HEK293 (cell line): ENCODE measurements at regions not wholly inside any gene's neighbourhood (a gene's known extent, or its start where the extent isn't known, plus 50 kb on each side); places are given as distances from the start of the nearest gene placed in this dataset.

ENCODE experiments used
- CTCF ChIA-PET: fragments of 350-600 bp; formaldehyde crosslinking; extraction: SDS; loops from one replicate; lab custom pipeline; 2021; ENCODE audit warnings: antibody characterized with exemption; lab: Yijun Ruan, JAX
- POLR2A ChIA-PET: fragments of 300-600 bp; formaldehyde crosslinking; extraction: SDS; loops from one replicate; lab custom pipeline; 2020; ENCODE audit warnings: antibody characterized with exemption, inconsistent platforms; lab: Yijun Ruan, JAX
- H3K27ac ChIP-seq: fragments of 200-500 bp; sonication (Bioruptor generic); 2 replicates; pipeline ENCODE4 v1.5.1; 2014; ENCODE audit warnings: low read depth, low read length, control low read depth, inconsistent platforms; ENCODE audit errors: extremely low read depth
- H3K36me3 ChIP-seq, 2 experiments: fragments of 200-500 bp in 1 of 2; sonication (Bioruptor generic) in 1 of 2; 1 replicate in 1 of 2; 2 replicates in 1 of 2; pipeline ENCODE4 v1.5.1; 2014 to 2017; ENCODE audit warnings: inconsistent platforms in 2 of 2, low read length in 2 of 2; ENCODE audit not compliant: control insufficient read depth in 2 of 2, insufficient read depth in 1 of 2
- H3K4me1 ChIP-seq: fragments of 200-500 bp; sonication (Bioruptor generic); 2 replicates; pipeline ENCODE4 v1.5.1; 2014; ENCODE audit warnings: mild to moderate bottlenecking, low read length, inconsistent platforms; ENCODE audit not compliant: control insufficient read depth, insufficient read depth
- H3K4me3 ChIP-seq: 2 replicates; pipeline ENCODE4 v1.5.1; 2011; ENCODE audit warnings: low read depth, mild to moderate bottlenecking, control low read depth, low read length, moderate library complexity
- H3K9me3 ChIP-seq: fragments of 200-500 bp; sonication (Bioruptor generic); 2 replicates; pipeline ENCODE4 v1.5.1; 2014; ENCODE audit warnings: low read depth, low read length, inconsistent platforms; ENCODE audit not compliant: control insufficient read depth, insufficient read depth
- FEZF1 ChIP-seq: fragments of 450-650 bp; formaldehyde crosslinking; IDR thresholded peaks from 2 replicates; pipeline ENCODE4 v1.5.1; 2016; ENCODE audit warnings: missing biosample characterization, missing genetic modification characterization
- GLI4 ChIP-seq: fragments of 450-650 bp; formaldehyde crosslinking; IDR thresholded peaks from 2 replicates; pipeline ENCODE4 v1.5.1; 2016; ENCODE audit warnings: missing biosample characterization, missing genetic modification characterization
- HOXD13 ChIP-seq: sonication (generic); formaldehyde crosslinking; IDR thresholded peaks from 2 replicates; pipeline ENCODE4 v1.8.0; 2022; ENCODE audit warnings: missing genetic modification reagents, borderline replicate concordance
- KLF8 ChIP-seq: fragments of 450-650 bp; formaldehyde crosslinking; IDR thresholded peaks from 2 replicates; pipeline ENCODE4 v1.5.1; 2016; ENCODE audit warnings: missing biosample characterization, missing genetic modification characterization
- MZF1 ChIP-seq: fragments of 450-650 bp; formaldehyde crosslinking; IDR thresholded peaks from 2 replicates; pipeline ENCODE4 v1.5.1; 2017; ENCODE audit warnings: missing biosample characterization, missing genetic modification characterization, borderline replicate concordance
- RBAK ChIP-seq: fragments of 450-650 bp; formaldehyde crosslinking; IDR thresholded peaks from 2 replicates; pipeline ENCODE4 v1.5.1; 2016; ENCODE audit warnings: missing biosample characterization, missing genetic modification characterization
- ZFP3 ChIP-seq: fragments of 450-650 bp; formaldehyde crosslinking; IDR thresholded peaks from 2 replicates; pipeline ENCODE4 v1.5.1; 2016; ENCODE audit warnings: low read depth, missing biosample characterization, missing genetic modification characterization
- ZFP37 ChIP-seq: fragments of 450-650 bp; formaldehyde crosslinking; IDR thresholded peaks from 2 replicates; pipeline ENCODE4 v1.5.1; 2016; ENCODE audit warnings: missing biosample characterization, missing genetic modification characterization
- ZNF112 ChIP-seq: fragments of 450-650 bp; formaldehyde crosslinking; IDR thresholded peaks from 2 replicates; pipeline ENCODE4 v1.5.0; 2017; ENCODE audit warnings: missing biosample characterization, missing genetic modification characterization
- ZNF169 ChIP-seq: fragments of 450-650 bp; formaldehyde crosslinking; IDR thresholded peaks from 2 replicates; pipeline ENCODE4 v1.5.1; 2016; ENCODE audit warnings: missing biosample characterization, missing genetic modification characterization
- ZNF214 ChIP-seq: fragments of 450-650 bp; formaldehyde crosslinking; IDR thresholded peaks from 2 replicates; pipeline ENCODE4 v1.5.1; 2017; ENCODE audit warnings: missing biosample characterization, mild to moderate bottlenecking, missing genetic modification characterization, borderline replicate concordance
- ZNF248 ChIP-seq: fragments of 450-650 bp; formaldehyde crosslinking; IDR thresholded peaks from 2 replicates; pipeline ENCODE4 v1.5.1; 2017; ENCODE audit warnings: missing biosample characterization, missing genetic modification characterization
- ZNF266 ChIP-seq: fragments of 450-650 bp; formaldehyde crosslinking; IDR thresholded peaks from 2 replicates; pipeline ENCODE4 v1.5.1; 2016; ENCODE audit warnings: missing biosample characterization, missing genetic modification characterization, low read depth
- ZNF292 ChIP-seq: fragments of 450-650 bp; formaldehyde crosslinking; IDR thresholded peaks from 2 replicates; pipeline ENCODE4 v1.5.1; 2016; ENCODE audit warnings: low read depth, missing biosample characterization, missing genetic modification characterization, borderline replicate concordance
- ZNF311 ChIP-seq: fragments of 450-650 bp; formaldehyde crosslinking; IDR thresholded peaks from 2 replicates; pipeline ENCODE4 v1.5.1; 2017; ENCODE audit warnings: missing biosample characterization, missing genetic modification characterization, borderline replicate concordance
- ZNF335 ChIP-seq: fragments of 450-650 bp; formaldehyde crosslinking; conservative IDR thresholded peaks from 2 replicates; pipeline ENCODE4 v1.5.1; 2016; ENCODE audit warnings: missing biosample characterization, missing genetic modification characterization
- ZNF394 ChIP-seq: fragments of 450-650 bp; formaldehyde crosslinking; IDR thresholded peaks from 2 replicates; pipeline ENCODE4 v1.5.1; 2016; ENCODE audit warnings: missing biosample characterization, missing genetic modification characterization, mild to moderate bottlenecking, moderate library complexity, borderline replicate concordance
- ZNF521 ChIP-seq: fragments of 450-650 bp; formaldehyde crosslinking; IDR thresholded peaks from 2 replicates; pipeline ENCODE4 v1.5.1; 2017; ENCODE audit warnings: missing biosample characterization, mild to moderate bottlenecking, missing genetic modification characterization
- ZNF610 ChIP-seq: fragments of 450-650 bp; formaldehyde crosslinking; IDR thresholded peaks from 2 replicates; pipeline ENCODE4 v1.5.1; 2016; ENCODE audit warnings: missing biosample characterization, missing genetic modification characterization, borderline replicate concordance
- ZNF707 ChIP-seq: fragments of 450-650 bp; formaldehyde crosslinking; IDR thresholded peaks from 2 replicates; pipeline ENCODE4 v1.5.1; 2016; ENCODE audit warnings: missing biosample characterization, missing genetic modification characterization
- ZNF830 ChIP-seq: fragments of 450-650 bp; IDR thresholded peaks from 2 replicates; pipeline ENCODE4 v1.5.0; 2018; ENCODE audit warnings: missing biosample characterization, missing genetic modification characterization, low read depth, mild to moderate bottlenecking, moderate library complexity
- ZSCAN16 ChIP-seq: fragments of 450-650 bp; formaldehyde crosslinking; IDR thresholded peaks from 2 replicates; pipeline ENCODE4 v1.5.1; 2016; ENCODE audit warnings: missing biosample characterization, missing genetic modification characterization
- ZSCAN23 ChIP-seq: fragments of 450-650 bp; formaldehyde crosslinking; IDR thresholded peaks from 2 replicates; pipeline ENCODE4 v1.5.1; 2016; ENCODE audit warnings: missing biosample characterization, missing genetic modification characterization
- TF ChIP-seq, protein P1 (sequence below): fragments of 450-650 bp; formaldehyde crosslinking; IDR thresholded peaks from 2 replicates; pipeline ENCODE4 v1.5.1; 2016; ENCODE audit warnings: missing biosample characterization, missing genetic modification characterization
- TF ChIP-seq, protein P2 (sequence below): fragments of 450-650 bp; formaldehyde crosslinking; IDR thresholded peaks from 2 replicates; pipeline ENCODE4 v1.5.1; 2017; ENCODE audit warnings: missing biosample characterization, missing genetic modification characterization
- TF ChIP-seq, protein P3 (sequence below): fragments of 450-650 bp; formaldehyde crosslinking; IDR thresholded peaks from 2 replicates; pipeline ENCODE4 v1.5.1; 2016; ENCODE audit warnings: missing biosample characterization, missing genetic modification characterization, borderline replicate concordance
- TF ChIP-seq, protein P4 (sequence below): fragments of 450-650 bp; formaldehyde crosslinking; IDR thresholded peaks from 2 replicates; pipeline ENCODE4 v1.5.1; 2016; ENCODE audit warnings: missing biosample characterization, missing genetic modification characterization
- TF ChIP-seq, protein P5 (sequence below): fragments of 450-650 bp; formaldehyde crosslinking; IDR thresholded peaks from 2 replicates; pipeline ENCODE4 v1.5.1; 2016; ENCODE audit warnings: missing biosample characterization, missing genetic modification characterization

DNA sequence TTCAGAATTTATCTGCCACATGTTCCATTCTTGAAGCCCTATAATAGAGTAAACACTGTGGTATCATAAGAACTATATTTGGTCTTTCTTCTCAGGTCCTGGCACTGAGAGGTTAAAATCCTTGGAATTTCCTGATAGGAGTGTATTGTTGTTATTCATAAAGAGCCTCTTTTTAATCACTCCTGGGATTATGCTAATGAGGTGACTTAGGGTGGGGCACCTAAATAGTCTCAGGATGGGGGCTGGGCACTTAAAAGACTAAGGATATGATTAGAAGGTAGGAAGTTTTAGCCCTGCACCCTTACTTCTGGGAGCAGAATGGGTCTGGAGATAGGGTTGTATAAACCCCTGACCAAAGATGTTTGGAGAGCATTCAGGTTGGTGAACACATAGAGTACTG, 755.2 kb upstream of the TENM4 start:
- Histone ChIP-seq H3K4me1 (no peaks in the 10 kb centered on the region), H3K9me3 (no peaks in the 10 kb centered on the region), H3K27ac (no peak overlapping the region), H3K36me3 (no peaks in the 10 kb centered on the region), H3K4me3 (no peak overlapping the region)
- TF ChIP-seq, protein P1, sequence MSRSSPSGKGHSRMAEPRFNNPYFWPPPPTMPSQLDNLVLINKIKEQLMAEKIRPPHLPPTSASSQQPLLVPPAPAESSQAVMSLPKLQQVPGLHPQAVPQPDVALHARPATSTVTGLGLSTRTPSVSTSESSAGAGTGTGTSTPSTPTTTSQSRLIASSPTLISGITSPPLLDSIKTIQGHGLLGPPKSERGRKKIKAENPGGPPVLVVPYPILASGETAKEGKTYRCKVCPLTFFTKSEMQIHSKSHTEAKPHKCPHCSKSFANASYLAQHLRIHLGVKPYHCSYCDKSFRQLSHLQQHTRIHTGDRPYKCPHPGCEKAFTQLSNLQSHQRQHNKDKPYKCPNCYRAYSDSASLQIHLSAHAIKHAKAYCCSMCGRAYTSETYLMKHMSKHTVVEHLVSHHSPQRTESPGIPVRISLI (tag by site-specific recombination), result no peak
- TF ChIP-seq ZSCAN16 (no peak), ZNF214 (no peak), ZNF394 (tag by site-specific recombination) (no peak), ZNF521 (tag by site-specific recombination) (no peak), ZFP37 (tag by site-specific recombination) (no peak), KLF8 (tag by site-specific recombination) (no peak), GLI4 (tag by site-specific recombination) (no peak), ZNF707 (tag by site-specific recombination) (no peak), ZNF169 (tag by site-specific recombination) (no peak), ZNF292 (no peak), RBAK (tag by site-specific recombination) (no peak), ZNF610 (tag by site-specific recombination) (no peak), ZFP3 (tag by site-specific recombination) (no peak), HOXD13 (CRISPR knock-in tag) (no peak), FEZF1 (tag by site-specific recombination) (no peak), ZNF335 (tag by site-specific recombination) (no peak), ZNF266 (tag by site-specific recombination) (no peak)
- TF ChIP-seq, protein P2, sequence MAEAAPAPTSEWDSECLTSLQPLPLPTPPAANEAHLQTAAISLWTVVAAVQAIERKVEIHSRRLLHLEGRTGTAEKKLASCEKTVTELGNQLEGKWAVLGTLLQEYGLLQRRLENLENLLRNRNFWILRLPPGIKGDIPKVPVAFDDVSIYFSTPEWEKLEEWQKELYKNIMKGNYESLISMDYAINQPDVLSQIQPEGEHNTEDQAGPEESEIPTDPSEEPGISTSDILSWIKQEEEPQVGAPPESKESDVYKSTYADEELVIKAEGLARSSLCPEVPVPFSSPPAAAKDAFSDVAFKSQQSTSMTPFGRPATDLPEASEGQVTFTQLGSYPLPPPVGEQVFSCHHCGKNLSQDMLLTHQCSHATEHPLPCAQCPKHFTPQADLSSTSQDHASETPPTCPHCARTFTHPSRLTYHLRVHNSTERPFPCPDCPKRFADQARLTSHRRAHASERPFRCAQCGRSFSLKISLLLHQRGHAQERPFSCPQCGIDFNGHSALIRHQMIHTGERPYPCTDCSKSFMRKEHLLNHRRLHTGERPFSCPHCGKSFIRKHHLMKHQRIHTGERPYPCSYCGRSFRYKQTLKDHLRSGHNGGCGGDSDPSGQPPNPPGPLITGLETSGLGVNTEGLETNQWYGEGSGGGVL, result no peak
- TF ChIP-seq, protein P3, sequence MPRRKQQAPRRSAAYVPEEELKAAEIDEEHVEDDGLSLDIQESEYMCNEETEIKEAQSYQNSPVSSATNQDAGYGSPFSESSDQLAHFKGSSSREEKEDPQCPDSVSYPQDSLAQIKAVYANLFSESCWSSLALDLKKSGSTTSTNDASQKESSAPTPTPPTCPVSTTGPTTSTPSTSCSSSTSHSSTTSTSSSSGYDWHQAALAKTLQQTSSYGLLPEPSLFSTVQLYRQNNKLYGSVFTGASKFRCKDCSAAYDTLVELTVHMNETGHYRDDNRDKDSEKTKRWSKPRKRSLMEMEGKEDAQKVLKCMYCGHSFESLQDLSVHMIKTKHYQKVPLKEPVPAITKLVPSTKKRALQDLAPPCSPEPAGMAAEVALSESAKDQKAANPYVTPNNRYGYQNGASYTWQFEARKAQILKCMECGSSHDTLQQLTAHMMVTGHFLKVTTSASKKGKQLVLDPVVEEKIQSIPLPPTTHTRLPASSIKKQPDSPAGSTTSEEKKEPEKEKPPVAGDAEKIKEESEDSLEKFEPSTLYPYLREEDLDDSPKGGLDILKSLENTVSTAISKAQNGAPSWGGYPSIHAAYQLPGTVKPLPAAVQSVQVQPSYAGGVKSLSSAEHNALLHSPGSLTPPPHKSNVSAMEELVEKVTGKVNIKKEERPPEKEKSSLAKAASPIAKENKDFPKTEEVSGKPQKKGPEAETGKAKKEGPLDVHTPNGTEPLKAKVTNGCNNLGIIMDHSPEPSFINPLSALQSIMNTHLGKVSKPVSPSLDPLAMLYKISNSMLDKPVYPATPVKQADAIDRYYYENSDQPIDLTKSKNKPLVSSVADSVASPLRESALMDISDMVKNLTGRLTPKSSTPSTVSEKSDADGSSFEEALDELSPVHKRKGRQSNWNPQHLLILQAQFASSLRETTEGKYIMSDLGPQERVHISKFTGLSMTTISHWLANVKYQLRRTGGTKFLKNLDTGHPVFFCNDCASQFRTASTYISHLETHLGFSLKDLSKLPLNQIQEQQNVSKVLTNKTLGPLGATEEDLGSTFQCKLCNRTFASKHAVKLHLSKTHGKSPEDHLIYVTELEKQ (tag by site-specific recombination), result no peak
- ChIA-PET CTCF (no interaction called here), POLR2A (no interaction called here)

DNA sequence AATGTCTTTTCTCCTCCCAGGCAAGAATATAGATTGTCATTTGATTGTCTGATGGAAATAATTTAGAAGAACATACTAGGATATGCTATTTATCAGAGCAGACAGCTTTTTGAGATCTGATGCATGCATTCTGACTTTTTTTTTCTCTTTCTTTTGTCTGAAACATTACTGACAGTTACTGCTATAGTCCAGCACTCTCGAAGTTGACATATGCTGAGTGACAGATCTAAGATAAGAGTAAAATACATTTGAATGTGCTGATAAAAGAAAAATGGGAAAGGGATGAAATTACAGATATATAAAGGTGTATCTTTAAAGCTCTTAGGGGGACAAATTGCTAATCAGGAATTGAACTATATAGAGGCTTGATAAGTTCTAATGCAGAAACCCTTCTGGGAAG, 753.8 kb upstream of the TENM4 start:
- CTCF ChIA-PET, result interaction anchor here (0.6 kb wide), 2 partner anchors 493 to 1191 kb away, joined by 3 read pairs; no protein-coding TSS in a partner anchor
- H3K36me3 ChIP-seq, result no peaks in the 10 kb centered on the region
- H3K9me3 ChIP-seq, result no peaks in the 10 kb centered on the region
- no peak overlapping the region for H3K27ac ChIP-seq
- POLR2A ChIA-PET, result no interaction called here
- H3K4me1 ChIP-seq, result no peaks in the 10 kb centered on the region
- H3K4me3 ChIP-seq, result no peak overlapping the region
- no peak for TF ChIP-seq ZNF248 (tag by site-specific recombination)
- TF ChIP-seq, protein P4, sequence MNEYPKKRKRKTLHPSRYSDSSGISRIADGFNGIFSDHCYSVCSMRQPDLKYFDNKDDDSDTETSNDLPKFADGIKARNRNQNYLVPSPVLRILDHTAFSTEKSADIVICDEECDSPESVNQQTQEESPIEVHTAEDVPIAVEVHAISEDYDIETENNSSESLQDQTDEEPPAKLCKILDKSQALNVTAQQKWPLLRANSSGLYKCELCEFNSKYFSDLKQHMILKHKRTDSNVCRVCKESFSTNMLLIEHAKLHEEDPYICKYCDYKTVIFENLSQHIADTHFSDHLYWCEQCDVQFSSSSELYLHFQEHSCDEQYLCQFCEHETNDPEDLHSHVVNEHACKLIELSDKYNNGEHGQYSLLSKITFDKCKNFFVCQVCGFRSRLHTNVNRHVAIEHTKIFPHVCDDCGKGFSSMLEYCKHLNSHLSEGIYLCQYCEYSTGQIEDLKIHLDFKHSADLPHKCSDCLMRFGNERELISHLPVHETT, result no peak
- TF ChIP-seq ZNF112 (tag by site-specific recombination), result no peak
- no peak for TF ChIP-seq ZNF311 (tag by site-specific recombination)
- no peak for TF ChIP-seq MZF1
- TF ChIP-seq ZSCAN23 (tag by site-specific recombination), result no peak
- no peak for TF ChIP-seq ZNF214
- TF ChIP-seq ZNF830 (tag by site-specific recombination), result no peak
- no peak for TF ChIP-seq ZNF394 (tag by site-specific recombination)
- TF ChIP-seq ZNF521 (tag by site-specific recombination), result no peak
- TF ChIP-seq FEZF1 (tag by site-specific recombination), result no peak
- TF ChIP-seq, protein P5, sequence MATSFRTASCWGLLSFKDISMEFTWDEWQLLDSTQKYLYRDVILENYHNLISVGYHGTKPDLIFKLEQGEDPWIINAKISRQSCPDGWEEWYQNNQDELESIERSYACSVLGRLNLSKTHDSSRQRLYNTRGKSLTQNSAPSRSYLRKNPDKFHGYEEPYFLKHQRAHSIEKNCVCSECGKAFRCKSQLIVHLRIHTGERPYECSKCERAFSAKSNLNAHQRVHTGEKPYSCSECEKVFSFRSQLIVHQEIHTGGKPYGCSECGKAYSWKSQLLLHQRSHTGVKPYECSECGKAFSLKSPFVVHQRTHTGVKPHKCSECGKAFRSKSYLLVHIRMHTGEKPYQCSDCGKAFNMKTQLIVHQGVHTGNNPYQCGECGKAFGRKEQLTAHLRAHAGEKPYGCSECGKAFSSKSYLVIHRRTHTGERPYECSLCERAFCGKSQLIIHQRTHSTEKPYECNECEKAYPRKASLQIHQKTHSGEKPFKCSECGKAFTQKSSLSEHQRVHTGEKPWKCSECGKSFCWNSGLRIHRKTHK (tag by site-specific recombination), result no peak
